SK-N-SH treated with all-trans-retinoic acid at 6 μM for 48 hours (cell line): ENCODE measurements at regions not wholly inside any gene's neighbourhood (a gene's known extent, or its start where the extent isn't known, plus 50 kb on each side); places are given as distances from the start of the nearest gene placed in this dataset.

Experiments
- ATAC-seq: fragments of 200-7000 bp; cut with Tn5 transposase; 3 replicates; pipeline ENCODE4 v1.9.1; 2020; ENCODE audit warnings: mild to moderate bottlenecking, moderate library complexity
- ARNTL ChIP-seq: fragments of 450-650 bp; formaldehyde crosslinking; IDR thresholded peaks from 2 replicates; pipeline ENCODE4 v1.5.0; 2020; ENCODE audit warnings: low read depth, mild to moderate bottlenecking, moderate library complexity, borderline replicate concordance
- BACH2 ChIP-seq: fragments of 250-450 bp; sonication (Bioruptor Pico); IDR thresholded peaks from 2 replicates; pipeline ENCODE4 v1.9.0; 2021; ENCODE audit warnings: mild to moderate bottlenecking, borderline replicate concordance
- CSDC2 ChIP-seq: fragments of 250-450 bp; sonication (Bioruptor Pico); IDR thresholded peaks from 2 replicates; pipeline ENCODE4 v1.5.0; 2020; ENCODE audit warnings: mild to moderate bottlenecking, moderate library complexity
- ESRRG ChIP-seq: fragments of 250-450 bp; sonication (Bioruptor Pico); IDR thresholded peaks from 2 replicates; pipeline ENCODE4 v1.6.1; 2021; ENCODE audit warnings: mild to moderate bottlenecking
- GLIS3 ChIP-seq: fragments of 250-450 bp; sonication (Bioruptor Pico); IDR thresholded peaks from 2 replicates; pipeline ENCODE4 v1.5.0; 2020; ENCODE audit warnings: mild to moderate bottlenecking, moderate library complexity
- ISL1 ChIP-seq: fragments of 250-450 bp; sonication (Bioruptor Pico); IDR thresholded peaks from 2 replicates; pipeline ENCODE4 v2.1.2; 2022; ENCODE audit warnings: mild to moderate bottlenecking, moderate library complexity
- OSR1 ChIP-seq: fragments of 250-450 bp; sonication (Bioruptor Pico); IDR thresholded peaks from 2 replicates; pipeline ENCODE4 v1.8.0; 2022; ENCODE audit warnings: moderate library complexity, mild to moderate bottlenecking, inconsistent platforms
- PATZ1 ChIP-seq: fragments of 250-450 bp; sonication (Bioruptor Pico); IDR thresholded peaks from 2 replicates; pipeline ENCODE4 v1.8.0; 2020; ENCODE audit warnings: mild to moderate bottlenecking, moderate library complexity, borderline replicate concordance
- POU6F1 ChIP-seq: fragments of 250-450 bp; sonication (Bioruptor Pico); IDR thresholded peaks from 2 replicates; pipeline ENCODE4 v1.8.0; 2021; ENCODE audit warnings: low read depth, mild to moderate bottlenecking, moderate library complexity, borderline replicate concordance
- RARB ChIP-seq: fragments of 250-450 bp; sonication (Bioruptor Pico); IDR thresholded peaks from 2 replicates; pipeline ENCODE4 v1.8.0; 2021; ENCODE audit warnings: mild to moderate bottlenecking, moderate library complexity
- SNAI2 ChIP-seq: fragments of 250-450 bp; sonication (Bioruptor Pico); IDR thresholded peaks from 2 replicates; pipeline ENCODE4 v1.5.0; 2020; ENCODE audit warnings: mild to moderate bottlenecking, moderate library complexity
- TCF4 ChIP-seq: fragments of 250-450 bp; sonication (Bioruptor Pico); IDR thresholded peaks from 2 replicates; pipeline ENCODE4 v1.8.0; 2021; ENCODE audit warnings: mild to moderate bottlenecking, moderate library complexity, borderline replicate concordance
- TOX ChIP-seq: fragments of 250-450 bp; sonication (Bioruptor Pico); IDR thresholded peaks from 2 replicates; pipeline ENCODE4 v1.8.0; 2021; ENCODE audit warnings: mild to moderate bottlenecking, moderate library complexity, borderline replicate concordance
- ZC3H10 ChIP-seq: fragments of 250-450 bp; sonication (Bioruptor Pico); IDR thresholded peaks from 2 replicates; pipeline ENCODE4 v1.5.1; 2021; ENCODE audit warnings: mild to moderate bottlenecking, moderate library complexity
- ZFP3 ChIP-seq: fragments of 250-450 bp; sonication (Bioruptor Pico); IDR thresholded peaks from 2 replicates; pipeline ENCODE4 v1.5.0; 2020; ENCODE audit warnings: mild to moderate bottlenecking, moderate library complexity
- ZFP30 ChIP-seq: fragments of 450-650 bp; formaldehyde crosslinking; IDR thresholded peaks from 2 replicates; pipeline ENCODE4 v1.5.0; 2022; ENCODE audit warnings: mild to moderate bottlenecking, moderate library complexity
- ZNF565 ChIP-seq: fragments of 450-650 bp; formaldehyde crosslinking; conservative IDR thresholded peaks from 2 replicates; pipeline ENCODE4 v1.5.0; 2020; ENCODE audit warnings: low read depth, mild to moderate bottlenecking, moderate library complexity
- ZNF70 ChIP-seq: fragments of 450-650 bp; formaldehyde crosslinking; IDR thresholded peaks from 2 replicates; pipeline ENCODE4 v1.5.0; 2020; ENCODE audit warnings: mild to moderate bottlenecking, moderate library complexity
- ZNF8 ChIP-seq: fragments of 450-650 bp; formaldehyde crosslinking; IDR thresholded peaks from 2 replicates; pipeline ENCODE4 v1.5.0; 2020; ENCODE audit warnings: mild to moderate bottlenecking, moderate library complexity
- TF ChIP-seq, protein P1 (sequence below): fragments of 250-450 bp; sonication (Bioruptor Pico); IDR thresholded peaks from 2 replicates; pipeline ENCODE4 v1.5.1; 2021; ENCODE audit warnings: mild to moderate bottlenecking, moderate library complexity
- TF ChIP-seq, protein P2 (sequence below): fragments of 250-450 bp; sonication (Bioruptor Pico); IDR thresholded peaks from 2 replicates; pipeline ENCODE4 v1.5.0; 2020; ENCODE audit warnings: mild to moderate bottlenecking, moderate library complexity
- TF ChIP-seq, protein P3 (sequence below): fragments of 250-450 bp; sonication (Bioruptor Pico); IDR thresholded peaks from 2 replicates; pipeline ENCODE4 v1.5.1; 2020; ENCODE audit warnings: low read depth, mild to moderate bottlenecking, moderate library complexity

DNA sequence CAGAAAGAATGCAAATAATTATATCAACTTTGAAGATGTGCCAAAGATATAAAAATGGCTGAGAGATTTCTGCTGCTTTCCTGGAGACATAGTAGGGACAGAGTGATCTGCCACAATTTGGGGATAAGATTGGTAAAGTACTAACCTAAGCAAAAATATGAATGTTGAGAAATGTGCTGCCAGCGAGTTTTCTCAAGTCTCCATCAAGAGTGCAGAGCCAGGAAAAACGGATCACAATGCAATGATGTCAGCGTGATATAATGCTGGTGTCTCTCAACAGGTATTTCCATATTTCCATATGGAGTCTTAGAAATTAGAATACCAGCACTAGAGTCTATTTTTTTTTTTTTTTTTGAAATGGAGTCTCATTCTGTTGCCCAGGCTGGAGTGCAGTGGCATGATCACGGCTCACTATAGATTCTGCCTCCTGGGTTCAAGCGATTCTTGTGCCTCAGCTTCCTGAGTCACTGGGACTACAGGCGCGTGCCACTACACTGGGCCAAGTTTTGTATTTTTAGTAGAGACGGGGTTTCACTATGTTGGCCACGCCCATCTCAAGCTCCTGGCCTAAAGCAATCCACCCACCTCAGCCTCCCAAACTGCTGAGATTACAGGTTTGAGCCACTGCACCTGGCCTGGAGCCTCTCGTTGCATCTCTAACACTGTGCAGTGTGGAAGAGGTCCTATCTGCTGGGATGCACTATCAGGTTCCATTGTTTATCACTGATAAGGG, 893.5 kb downstream of the TRIML1 start:
- TF ChIP-seq RARB (CRISPR knock-in tag) = no peak
- no peak for TF ChIP-seq ZFP30 (CRISPR knock-in tag)
- TF ChIP-seq SNAI2 = no peak
- TF ChIP-seq PATZ1 = no peak
- TF ChIP-seq ZNF8 (CRISPR knock-in tag) = no peak
- no peak for TF ChIP-seq TOX
- TF ChIP-seq GLIS3 = no peak
- no peak for TF ChIP-seq ARNTL (CRISPR knock-in tag)
- TF ChIP-seq ESRRG (CRISPR knock-in tag) = no peak
- TF ChIP-seq, protein P1, sequence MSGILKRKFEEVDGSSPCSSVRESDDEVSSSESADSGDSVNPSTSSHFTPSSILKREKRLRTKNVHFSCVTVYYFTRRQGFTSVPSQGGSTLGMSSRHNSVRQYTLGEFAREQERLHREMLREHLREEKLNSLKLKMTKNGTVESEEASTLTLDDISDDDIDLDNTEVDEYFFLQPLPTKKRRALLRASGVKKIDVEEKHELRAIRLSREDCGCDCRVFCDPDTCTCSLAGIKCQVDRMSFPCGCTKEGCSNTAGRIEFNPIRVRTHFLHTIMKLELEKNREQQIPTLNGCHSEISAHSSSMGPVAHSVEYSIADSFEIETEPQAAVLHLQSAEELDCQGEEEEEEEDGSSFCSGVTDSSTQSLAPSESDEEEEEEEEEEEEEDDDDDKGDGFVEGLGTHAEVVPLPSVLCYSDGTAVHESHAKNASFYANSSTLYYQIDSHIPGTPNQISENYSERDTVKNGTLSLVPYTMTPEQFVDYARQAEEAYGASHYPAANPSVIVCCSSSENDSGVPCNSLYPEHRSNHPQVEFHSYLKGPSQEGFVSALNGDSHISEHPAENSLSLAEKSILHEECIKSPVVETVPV (CRISPR knock-in tag) = no peak
- no peak for TF ChIP-seq POU6F1 (CRISPR knock-in tag)
- TF ChIP-seq, protein P2, sequence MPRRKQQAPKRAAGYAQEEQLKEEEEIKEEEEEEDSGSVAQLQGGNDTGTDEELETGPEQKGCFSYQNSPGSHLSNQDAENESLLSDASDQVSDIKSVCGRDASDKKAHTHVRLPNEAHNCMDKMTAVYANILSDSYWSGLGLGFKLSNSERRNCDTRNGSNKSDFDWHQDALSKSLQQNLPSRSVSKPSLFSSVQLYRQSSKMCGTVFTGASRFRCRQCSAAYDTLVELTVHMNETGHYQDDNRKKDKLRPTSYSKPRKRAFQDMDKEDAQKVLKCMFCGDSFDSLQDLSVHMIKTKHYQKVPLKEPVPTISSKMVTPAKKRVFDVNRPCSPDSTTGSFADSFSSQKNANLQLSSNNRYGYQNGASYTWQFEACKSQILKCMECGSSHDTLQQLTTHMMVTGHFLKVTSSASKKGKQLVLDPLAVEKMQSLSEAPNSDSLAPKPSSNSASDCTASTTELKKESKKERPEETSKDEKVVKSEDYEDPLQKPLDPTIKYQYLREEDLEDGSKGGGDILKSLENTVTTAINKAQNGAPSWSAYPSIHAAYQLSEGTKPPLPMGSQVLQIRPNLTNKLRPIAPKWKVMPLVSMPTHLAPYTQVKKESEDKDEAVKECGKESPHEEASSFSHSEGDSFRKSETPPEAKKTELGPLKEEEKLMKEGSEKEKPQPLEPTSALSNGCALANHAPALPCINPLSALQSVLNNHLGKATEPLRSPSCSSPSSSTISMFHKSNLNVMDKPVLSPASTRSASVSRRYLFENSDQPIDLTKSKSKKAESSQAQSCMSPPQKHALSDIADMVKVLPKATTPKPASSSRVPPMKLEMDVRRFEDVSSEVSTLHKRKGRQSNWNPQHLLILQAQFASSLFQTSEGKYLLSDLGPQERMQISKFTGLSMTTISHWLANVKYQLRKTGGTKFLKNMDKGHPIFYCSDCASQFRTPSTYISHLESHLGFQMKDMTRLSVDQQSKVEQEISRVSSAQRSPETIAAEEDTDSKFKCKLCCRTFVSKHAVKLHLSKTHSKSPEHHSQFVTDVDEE (CRISPR knock-in tag) = no peak
- TF ChIP-seq ISL1 = no peak
- TF ChIP-seq, protein P3, sequence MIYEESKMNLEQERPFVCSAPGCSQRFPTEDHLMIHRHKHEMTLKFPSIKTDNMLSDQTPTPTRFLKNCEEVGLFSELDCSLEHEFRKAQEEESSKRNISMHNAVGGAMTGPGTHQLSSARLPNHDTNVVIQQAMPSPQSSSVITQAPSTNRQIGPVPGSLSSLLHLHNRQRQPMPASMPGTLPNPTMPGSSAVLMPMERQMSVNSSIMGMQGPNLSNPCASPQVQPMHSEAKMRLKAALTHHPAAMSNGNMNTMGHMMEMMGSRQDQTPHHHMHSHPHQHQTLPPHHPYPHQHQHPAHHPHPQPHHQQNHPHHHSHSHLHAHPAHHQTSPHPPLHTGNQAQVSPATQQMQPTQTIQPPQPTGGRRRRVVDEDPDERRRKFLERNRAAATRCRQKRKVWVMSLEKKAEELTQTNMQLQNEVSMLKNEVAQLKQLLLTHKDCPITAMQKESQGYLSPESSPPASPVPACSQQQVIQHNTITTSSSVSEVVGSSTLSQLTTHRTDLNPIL (CRISPR knock-in tag) = no peak
- TF ChIP-seq CSDC2 (CRISPR knock-in tag) = no peak
- no peak for TF ChIP-seq OSR1 (CRISPR knock-in tag)
- no peak for TF ChIP-seq TCF4
- no peak for TF ChIP-seq BACH2 (CRISPR knock-in tag)
- ATAC-seq = no peak

GRCh38 chr4:189033801-189034347, 894.6 kb downstream of the TRIML1 start:
- no peak for ATAC-seq
- TF ChIP-seq CSDC2 (CRISPR knock-in tag) = no peak
- no peak for TF ChIP-seq ZNF565 (CRISPR knock-in tag)
- TF ChIP-seq TOX = no peak
- no peak for TF ChIP-seq ZNF8 (CRISPR knock-in tag)
- TF ChIP-seq ZNF70 (CRISPR knock-in tag) = no peak
- TF ChIP-seq, protein P1 (CRISPR knock-in tag) = no peak
- no peak for TF ChIP-seq RARB (CRISPR knock-in tag)
- TF ChIP-seq PATZ1 = no peak
- TF ChIP-seq POU6F1 (CRISPR knock-in tag) = no peak
- TF ChIP-seq ESRRG (CRISPR knock-in tag) = no peak
- no peak for TF ChIP-seq SNAI2
- no peak for TF ChIP-seq ZC3H10
- no peak for TF ChIP-seq OSR1 (CRISPR knock-in tag)
- TF ChIP-seq ISL1 = no peak
- no peak for TF ChIP-seq ZFP3 (CRISPR knock-in tag)
- no peak for TF ChIP-seq GLIS3
- TF ChIP-seq, protein P3 (CRISPR knock-in tag) = no peak
